ENCODE measurements at regions not wholly inside any gene's neighbourhood (a gene's known extent, or its start where the extent isn't known, plus 50 kb on each side); places are given as distances from the start of the nearest gene placed in this dataset.

- no peak overlapping the region for H3K27ac ChIP-seq (ENCODE audit: low read depth, low read length)
- no CpG with 5 or more reads among the region's 2 CpGs for WGBS (ENCODE audit: insufficient coverage)
- H3K36me3 ChIP-seq (ENCODE audit: control insufficient read depth, insufficient read depth, low read length): no peaks in the 10 kb centered on the region
- DNase-seq (ENCODE audit: low read depth in 4 of 6, low spot score in 6 of 6): no peak
- H3K4me1 ChIP-seq (ENCODE audit: control insufficient read depth, insufficient read depth, low read length): no peaks in the 10 kb centered on the region
- H3K4me3 ChIP-seq (ENCODE audit: low read depth, low read length): no peak overlapping the region
- no peaks in the 10 kb centered on the region for H3K9me3 ChIP-seq (ENCODE audit: control insufficient read depth, insufficient read depth, low read length)
- H3K27me3 ChIP-seq (ENCODE audit: control insufficient read depth, insufficient read depth, low read length): no peaks in the 10 kb centered on the region
Observed at GRCh38 chr6:49082611-49083010, 380.4 kb downstream of the MMUT start.

- no peak for DNase-seq (ENCODE audit: low read depth in 4 of 6, low spot score in 6 of 6)
- Histone ChIP-seq H3K27me3 (ENCODE audit: control insufficient read depth, insufficient read depth, low read length) (no peaks in the 10 kb centered on the region), H3K4me1 (ENCODE audit: control insufficient read depth, insufficient read depth, low read length) (no peaks in the 10 kb centered on the region), H3K27ac (ENCODE audit: low read depth, low read length) (no peak overlapping the region), H3K9me3 (ENCODE audit: control insufficient read depth, insufficient read depth, low read length) (no peaks in the 10 kb centered on the region), H3K4me3 (ENCODE audit: low read depth, low read length) (no peak overlapping the region), H3K36me3 (ENCODE audit: control insufficient read depth, insufficient read depth, low read length) (no peaks in the 10 kb centered on the region)
- WGBS (ENCODE audit: insufficient coverage): no CpG with 5 or more reads among the region's 4 CpGs
Observed at GRCh38 chr6:49072885-49073620, 390.0 kb downstream of the MMUT start.

GRCh38 chr6:49072146-49072545 is 390.9 kb downstream of the MMUT start:
- no peak overlapping the region for H3K4me3 ChIP-seq (ENCODE audit: low read depth, low read length)
- H3K27ac ChIP-seq (ENCODE audit: low read depth, low read length): no peak overlapping the region
- no peak for DNase-seq (ENCODE audit: low read depth in 4 of 6, low spot score in 6 of 6)
- WGBS (ENCODE audit: insufficient coverage): no CpG with 5 or more reads among the region's 1 CpG
- no peaks in the 10 kb centered on the region for H3K9me3 ChIP-seq (ENCODE audit: control insufficient read depth, insufficient read depth, low read length)
- no peaks in the 10 kb centered on the region for H3K27me3 ChIP-seq (ENCODE audit: control insufficient read depth, insufficient read depth, low read length)
- no peaks in the 10 kb centered on the region for H3K36me3 ChIP-seq (ENCODE audit: control insufficient read depth, insufficient read depth, low read length)
- no peaks in the 10 kb centered on the region for H3K4me1 ChIP-seq (ENCODE audit: control insufficient read depth, insufficient read depth, low read length)

DNA sequence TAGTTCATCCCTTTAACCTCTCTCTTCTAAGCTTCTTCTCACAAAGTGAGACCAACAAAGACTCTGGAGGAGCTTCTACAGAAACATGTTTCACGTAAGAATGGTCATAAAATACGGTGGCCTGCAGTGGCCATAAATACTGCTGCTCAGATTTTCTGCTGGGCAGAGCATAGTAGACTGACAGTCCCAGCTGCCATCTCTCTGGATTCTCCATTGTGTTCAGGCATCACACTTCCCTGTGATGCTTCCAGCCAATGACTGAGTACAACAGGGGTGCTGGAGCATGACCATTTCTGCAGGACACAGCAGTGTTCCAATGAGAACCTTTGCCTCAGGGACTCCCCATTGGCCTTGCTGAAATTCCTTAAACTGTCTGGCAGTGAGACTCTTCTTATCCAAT is 392.6 kb downstream of the MMUT start:
- Histone ChIP-seq H3K27me3 (ENCODE audit: control insufficient read depth, insufficient read depth, low read length) (no peaks in the 10 kb centered on the region), H3K4me1 (ENCODE audit: control insufficient read depth, insufficient read depth, low read length) (no peaks in the 10 kb centered on the region), H3K36me3 (ENCODE audit: control insufficient read depth, insufficient read depth, low read length) (no peaks in the 10 kb centered on the region), H3K4me3 (ENCODE audit: low read depth, low read length) (no peak overlapping the region), H3K27ac (ENCODE audit: low read depth, low read length) (no peak overlapping the region), H3K9me3 (ENCODE audit: control insufficient read depth, insufficient read depth, low read length) (no peaks in the 10 kb centered on the region)
- WGBS (ENCODE audit: insufficient coverage): 85% methylated on average over 2 of the region's 2 CpGs
- DNase-seq (ENCODE audit: low read depth in 4 of 6, low spot score in 6 of 6): no peak

DNA sequence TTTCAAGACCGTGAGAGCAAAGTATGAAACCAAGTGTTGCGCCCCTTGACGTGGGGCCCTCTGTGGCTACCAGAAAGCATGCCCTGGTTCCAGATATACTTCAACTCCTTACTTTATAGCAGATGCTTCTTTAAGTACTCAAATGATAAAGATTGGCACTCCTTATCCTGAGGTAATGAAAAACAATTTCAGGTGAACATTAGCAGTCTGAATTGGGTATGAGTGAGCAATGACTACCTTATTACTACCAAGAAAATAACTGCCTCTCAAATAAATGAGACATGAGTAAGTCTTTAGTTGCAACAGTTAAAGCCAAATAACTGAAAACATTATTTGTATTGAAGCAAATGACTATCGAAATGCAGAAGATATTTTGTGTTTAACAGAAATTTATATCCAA is 408.7 kb downstream of the MMUT start:
- 96% methylated on average over 3 of the region's 4 CpGs for WGBS (ENCODE audit: insufficient coverage)
- H3K4me1 ChIP-seq (ENCODE audit: control insufficient read depth, insufficient read depth, low read length): no peaks in the 10 kb centered on the region
- H3K9me3 ChIP-seq (ENCODE audit: control insufficient read depth, insufficient read depth, low read length): no peaks in the 10 kb centered on the region
- H3K27ac ChIP-seq (ENCODE audit: low read depth, low read length): no peak overlapping the region
- no peaks in the 10 kb centered on the region for H3K36me3 ChIP-seq (ENCODE audit: control insufficient read depth, insufficient read depth, low read length)
- DNase-seq (ENCODE audit: low read depth in 4 of 6, low spot score in 6 of 6): no peak
- H3K4me3 ChIP-seq (ENCODE audit: low read depth, low read length): no peak overlapping the region
- no peaks in the 10 kb centered on the region for H3K27me3 ChIP-seq (ENCODE audit: control insufficient read depth, insufficient read depth, low read length)

- Histone ChIP-seq H3K4me1 (ENCODE audit: control insufficient read depth, insufficient read depth, low read length) (no peaks in the 10 kb centered on the region), H3K4me3 (ENCODE audit: low read depth, low read length) (no peak overlapping the region), H3K27me3 (ENCODE audit: control insufficient read depth, insufficient read depth, low read length) (no peaks in the 10 kb centered on the region), H3K27ac (ENCODE audit: low read depth, low read length) (no peak overlapping the region), H3K9me3 (ENCODE audit: control insufficient read depth, insufficient read depth, low read length) (no peaks in the 10 kb centered on the region), H3K36me3 (ENCODE audit: control insufficient read depth, insufficient read depth, low read length) (no peaks in the 10 kb centered on the region)
- no peak for DNase-seq (ENCODE audit: low read depth in 4 of 6, low spot score in 6 of 6)
- WGBS (ENCODE audit: insufficient coverage): no CpG with 5 or more reads among the region's 2 CpGs
Observed at GRCh38 chr6:49052901-49053300, 410.2 kb downstream of the MMUT start.

DNA sequence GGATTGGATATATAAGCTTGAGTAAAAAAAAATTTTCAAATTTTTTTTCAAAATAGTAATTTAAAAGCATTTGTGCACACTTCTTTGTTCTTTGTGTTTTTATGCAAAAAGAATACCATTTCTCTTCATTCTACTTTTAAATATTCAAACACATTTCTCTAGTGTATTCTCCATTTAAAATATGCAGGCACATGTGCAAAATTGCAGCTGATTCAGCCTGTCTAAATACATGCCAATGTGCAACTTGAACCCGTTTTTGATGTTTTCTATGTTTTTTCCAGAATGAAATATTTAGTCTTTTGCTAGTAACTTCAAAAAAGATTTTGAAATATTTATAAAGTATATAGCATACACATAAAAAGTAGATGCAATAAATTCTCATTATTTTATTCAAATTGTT is 411.8 kb downstream of the MMUT start:
- DNase-seq (ENCODE audit: low read depth in 4 of 6, low spot score in 6 of 6): peak in 1 of 6 donors; percentile 54
- Histone ChIP-seq H3K9me3 (ENCODE audit: control insufficient read depth, insufficient read depth, low read length) (no peaks in the 10 kb centered on the region), H3K4me3 (ENCODE audit: low read depth, low read length) (no peak overlapping the region), H3K36me3 (ENCODE audit: control insufficient read depth, insufficient read depth, low read length) (no peaks in the 10 kb centered on the region), H3K27ac (ENCODE audit: low read depth, low read length) (no peak overlapping the region), H3K27me3 (ENCODE audit: control insufficient read depth, insufficient read depth, low read length) (no peaks in the 10 kb centered on the region), H3K4me1 (ENCODE audit: control insufficient read depth, insufficient read depth, low read length) (no peaks in the 10 kb centered on the region)
- WGBS (ENCODE audit: insufficient coverage): no CpG with 5 or more reads among the region's 1 CpG

DNA sequence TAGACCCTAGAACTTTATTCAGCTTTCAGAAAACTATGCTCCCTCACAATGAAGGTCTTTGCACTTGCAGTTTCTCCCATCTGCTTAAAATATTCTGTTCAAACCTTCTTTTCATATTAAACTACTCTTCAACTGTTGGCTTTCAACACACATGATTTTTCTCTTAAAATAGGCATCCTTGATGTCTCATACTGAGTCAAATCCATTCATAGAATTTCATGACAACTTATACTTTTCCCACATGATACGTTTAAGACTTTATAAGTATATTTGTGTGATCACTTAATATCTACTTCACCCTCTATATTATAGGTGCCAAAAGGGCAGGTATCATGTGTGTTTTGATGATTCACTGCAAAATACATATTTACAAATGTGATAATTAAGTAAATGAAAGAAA is 412.5 kb downstream of the MMUT start:
- peak in 1 of 6 donors; percentile 39 for DNase-seq (ENCODE audit: low read depth in 4 of 6, low spot score in 6 of 6)
- Histone ChIP-seq H3K27me3 (ENCODE audit: control insufficient read depth, insufficient read depth, low read length) (no peaks in the 10 kb centered on the region), H3K4me1 (ENCODE audit: control insufficient read depth, insufficient read depth, low read length) (no peaks in the 10 kb centered on the region), H3K36me3 (ENCODE audit: control insufficient read depth, insufficient read depth, low read length) (no peaks in the 10 kb centered on the region), H3K9me3 (ENCODE audit: control insufficient read depth, insufficient read depth, low read length) (no peaks in the 10 kb centered on the region), H3K27ac (ENCODE audit: low read depth, low read length) (no peak overlapping the region), H3K4me3 (ENCODE audit: low read depth, low read length) (no peak overlapping the region)
- no CpG with 5 or more reads among the region's 1 CpG for WGBS (ENCODE audit: insufficient coverage)

GRCh38 chr6:49038294-49038822 is 424.7 kb downstream of the MMUT start:
- H3K9me3 ChIP-seq (ENCODE audit: control insufficient read depth, insufficient read depth, low read length): no peaks in the 10 kb centered on the region
- no peaks in the 10 kb centered on the region for H3K27me3 ChIP-seq (ENCODE audit: control insufficient read depth, insufficient read depth, low read length)
- H3K36me3 ChIP-seq (ENCODE audit: control insufficient read depth, insufficient read depth, low read length): no peaks in the 10 kb centered on the region
- H3K4me3 ChIP-seq (ENCODE audit: low read depth, low read length): no peak overlapping the region
- no CpG with 5 or more reads among the region's 2 CpGs for WGBS (ENCODE audit: insufficient coverage)
- DNase-seq (ENCODE audit: low read depth in 4 of 6, low spot score in 6 of 6): no peak
- no peak overlapping the region for H3K27ac ChIP-seq (ENCODE audit: low read depth, low read length)
- H3K4me1 ChIP-seq (ENCODE audit: control insufficient read depth, insufficient read depth, low read length): no peaks in the 10 kb centered on the region

DNA sequence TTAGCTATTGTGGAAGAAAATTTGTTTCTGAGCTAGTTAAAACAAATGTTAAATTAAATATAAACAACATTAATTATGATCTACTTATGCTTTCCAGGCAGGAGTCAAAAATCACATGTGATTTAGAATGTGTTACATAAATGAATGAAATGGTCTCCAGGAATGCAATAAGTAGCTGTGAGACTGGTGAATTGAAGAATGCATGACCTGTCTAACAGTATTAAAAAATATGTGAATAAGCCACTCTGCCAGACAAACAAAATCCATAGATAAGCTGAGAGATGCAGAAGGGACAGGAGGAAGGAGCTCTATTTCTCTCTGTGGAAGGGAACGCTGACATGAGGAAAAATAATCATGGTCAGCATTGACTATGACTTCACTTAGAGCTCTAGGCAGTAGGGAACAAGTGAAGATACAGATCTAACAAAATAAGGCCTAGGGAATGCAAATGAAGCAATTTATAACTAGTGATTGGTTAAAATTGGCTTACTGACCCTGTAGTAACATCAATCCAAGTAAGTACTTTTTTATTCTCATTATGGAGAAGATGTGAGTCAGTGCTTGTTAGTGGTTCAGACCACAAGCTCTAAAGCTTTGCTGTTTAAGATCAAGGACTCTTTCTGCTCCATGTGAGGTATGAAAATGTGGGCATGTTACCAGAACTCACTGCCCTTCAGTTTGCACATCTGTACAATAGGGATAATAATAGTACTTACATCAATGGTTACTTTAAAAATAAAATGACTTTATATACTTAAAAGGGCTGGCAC is 432.6 kb downstream of the MMUT start:
- Histone ChIP-seq H3K9me3 (ENCODE audit: control insufficient read depth, insufficient read depth, low read length) (no peaks in the 10 kb centered on the region), H3K36me3 (ENCODE audit: control insufficient read depth, insufficient read depth, low read length) (no peaks in the 10 kb centered on the region), H3K27ac (ENCODE audit: low read depth, low read length) (no peak overlapping the region), H3K27me3 (ENCODE audit: control insufficient read depth, insufficient read depth, low read length) (no peaks in the 10 kb centered on the region), H3K4me3 (ENCODE audit: low read depth, low read length) (no peak overlapping the region), H3K4me1 (ENCODE audit: control insufficient read depth, insufficient read depth, low read length) (no peaks in the 10 kb centered on the region)
- peak in 1 of 6 donors; percentile 34 for DNase-seq (ENCODE audit: low read depth in 4 of 6, low spot score in 6 of 6)
- no CpG with 5 or more reads among the region's 1 CpG for WGBS (ENCODE audit: insufficient coverage)
